Hepatocyte (in vitro differentiated cells): ENCODE measurements at regions not wholly inside any gene's neighbourhood (a gene's known extent, or its start where the extent isn't known, plus 50 kb on each side); places are given as distances from the start of the nearest gene placed in this dataset.

Experiments
- DNase-seq: peaks from one replicate; pipeline ENCODE4 v3.0.0-alpha.2; 2016; ENCODE audit warnings: low spot score
- H2AFZ ChIP-seq: fragments of 200-600 bp; sonication (generic); 2 replicates; pipeline ENCODE4 v1.6.0; 2016; ENCODE audit warnings: antibody characterized with exemption, mild to moderate bottlenecking
- H3K27ac ChIP-seq: fragments of 200-600 bp; sonication (generic); 2 replicates; pipeline ENCODE4 v1.5.1; 2016; ENCODE audit warnings: mild to moderate bottlenecking
- H3K27me3 ChIP-seq: fragments of 200-600 bp; sonication (generic); 2 replicates; pipeline ENCODE4 v1.6.1; 2016
- H3K36me3 ChIP-seq: fragments of 200-600 bp; sonication (generic); replicated peaks from 2 replicates; pipeline ENCODE4 v1.5.1; 2016; ENCODE audit warnings: low read depth; ENCODE audit not compliant: insufficient read depth
- H3K4me1 ChIP-seq: fragments of 200-600 bp; sonication (generic); 2 replicates; pipeline ENCODE4 v1.5.1; 2016; ENCODE audit warnings: mild to moderate bottlenecking, moderate library complexity; ENCODE audit not compliant: insufficient read depth
- H3K4me2 ChIP-seq: fragments of 200-600 bp; sonication (generic); 2 replicates; pipeline ENCODE4 v1.6.0; 2016
- H3K4me3 ChIP-seq: fragments of 200-600 bp; sonication (generic); 2 replicates; pipeline ENCODE4 v1.5.1; 2016; ENCODE audit warnings: mild to moderate bottlenecking
- H3K79me2 ChIP-seq: fragments of 200-600 bp; sonication (generic); 2 replicates; pipeline ENCODE4 v1.6.0; 2017; ENCODE audit warnings: mild to moderate bottlenecking
- H3K9me2 ChIP-seq: fragments of 200-600 bp; sonication (generic); replicated peaks from 2 replicates; pipeline ENCODE4 v1.6.0; 2017; ENCODE audit warnings: mild to moderate bottlenecking; ENCODE audit not compliant: insufficient read depth
- H3K9me3 ChIP-seq: fragments of 200-600 bp; sonication (generic); 2 replicates; pipeline ENCODE4 v1.5.1; 2016; ENCODE audit warnings: low read depth, mild to moderate bottlenecking
- H4K20me1 ChIP-seq: fragments of 200-600 bp; sonication (generic); 2 replicates; pipeline ENCODE4 v1.6.0; 2016; ENCODE audit warnings: mild to moderate bottlenecking; ENCODE audit not compliant: insufficient read depth, poor library complexity, severe bottlenecking
- EZH2 ChIP-seq: fragments of 200-600 bp; sonication (generic); IDR thresholded peaks from 2 replicates; pipeline ENCODE4 v1.6.1; 2016; ENCODE audit warnings: antibody characterized with exemption, mild to moderate bottlenecking, borderline replicate concordance
- EZH2phosphoT487 ChIP-seq: fragments of 200-600 bp; sonication (generic); IDR thresholded peaks from one replicate; pipeline ENCODE4 v1.6.1; 2018; ENCODE audit warnings: antibody characterized with exemption, mild to moderate bottlenecking, low read depth, moderate library complexity; ENCODE audit not compliant: unreplicated experiment, severe bottlenecking
- WGBS: methylation state at CpG from one replicate; pipeline ENCODE4 v1.1.6; 2016; ENCODE audit warnings: low lambda C conversion rate; ENCODE audit errors: missing lambda C conversion rate; 5-methylcytosine and 5-hydroxymethylcytosine counted together
- TF ChIP-seq, protein P1 (sequence below): fragments of 200-600 bp; sonication (generic); IDR thresholded peaks from 2 replicates; pipeline ENCODE4 v1.5.1; 2016; ENCODE audit warnings: antibody characterized with exemption, mild to moderate bottlenecking; ENCODE audit not compliant: poor library complexity

GRCh38 chr10:78302989-78303854 is 269.6 kb downstream of the RPS24 start:
- H3K4me3 ChIP-seq: peak overlapping the region; percentile 20
- H3K36me3 ChIP-seq: no peaks in the 10 kb centered on the region
- DNase-seq: peak; percentile 96
- peak overlapping the region; percentile 79 for H3K4me2 ChIP-seq
- TF ChIP-seq EZH2phosphoT487: no peak
- TF ChIP-seq, protein P1, sequence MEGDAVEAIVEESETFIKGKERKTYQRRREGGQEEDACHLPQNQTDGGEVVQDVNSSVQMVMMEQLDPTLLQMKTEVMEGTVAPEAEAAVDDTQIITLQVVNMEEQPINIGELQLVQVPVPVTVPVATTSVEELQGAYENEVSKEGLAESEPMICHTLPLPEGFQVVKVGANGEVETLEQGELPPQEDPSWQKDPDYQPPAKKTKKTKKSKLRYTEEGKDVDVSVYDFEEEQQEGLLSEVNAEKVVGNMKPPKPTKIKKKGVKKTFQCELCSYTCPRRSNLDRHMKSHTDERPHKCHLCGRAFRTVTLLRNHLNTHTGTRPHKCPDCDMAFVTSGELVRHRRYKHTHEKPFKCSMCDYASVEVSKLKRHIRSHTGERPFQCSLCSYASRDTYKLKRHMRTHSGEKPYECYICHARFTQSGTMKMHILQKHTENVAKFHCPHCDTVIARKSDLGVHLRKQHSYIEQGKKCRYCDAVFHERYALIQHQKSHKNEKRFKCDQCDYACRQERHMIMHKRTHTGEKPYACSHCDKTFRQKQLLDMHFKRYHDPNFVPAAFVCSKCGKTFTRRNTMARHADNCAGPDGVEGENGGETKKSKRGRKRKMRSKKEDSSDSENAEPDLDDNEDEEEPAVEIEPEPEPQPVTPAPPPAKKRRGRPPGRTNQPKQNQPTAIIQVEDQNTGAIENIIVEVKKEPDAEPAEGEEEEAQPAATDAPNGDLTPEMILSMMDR: peak; percentile 58
- peaks cover 13% of the 10 kb centered on the region for H3K4me1 ChIP-seq
- H4K20me1 ChIP-seq: no peaks in the 10 kb centered on the region
- H3K9me2 ChIP-seq: no peaks in the 10 kb centered on the region
- H3K79me2 ChIP-seq: no peaks in the 10 kb centered on the region
- no peaks in the 10 kb centered on the region for H3K27me3 ChIP-seq
- WGBS: 15% methylated on average over 40 of the region's 81 CpGs
- peak overlapping the region; percentile 10 for H2AFZ ChIP-seq
- H3K27ac ChIP-seq: peak overlapping the region; percentile 87
- no peaks in the 10 kb centered on the region for H3K9me3 ChIP-seq

DNA sequence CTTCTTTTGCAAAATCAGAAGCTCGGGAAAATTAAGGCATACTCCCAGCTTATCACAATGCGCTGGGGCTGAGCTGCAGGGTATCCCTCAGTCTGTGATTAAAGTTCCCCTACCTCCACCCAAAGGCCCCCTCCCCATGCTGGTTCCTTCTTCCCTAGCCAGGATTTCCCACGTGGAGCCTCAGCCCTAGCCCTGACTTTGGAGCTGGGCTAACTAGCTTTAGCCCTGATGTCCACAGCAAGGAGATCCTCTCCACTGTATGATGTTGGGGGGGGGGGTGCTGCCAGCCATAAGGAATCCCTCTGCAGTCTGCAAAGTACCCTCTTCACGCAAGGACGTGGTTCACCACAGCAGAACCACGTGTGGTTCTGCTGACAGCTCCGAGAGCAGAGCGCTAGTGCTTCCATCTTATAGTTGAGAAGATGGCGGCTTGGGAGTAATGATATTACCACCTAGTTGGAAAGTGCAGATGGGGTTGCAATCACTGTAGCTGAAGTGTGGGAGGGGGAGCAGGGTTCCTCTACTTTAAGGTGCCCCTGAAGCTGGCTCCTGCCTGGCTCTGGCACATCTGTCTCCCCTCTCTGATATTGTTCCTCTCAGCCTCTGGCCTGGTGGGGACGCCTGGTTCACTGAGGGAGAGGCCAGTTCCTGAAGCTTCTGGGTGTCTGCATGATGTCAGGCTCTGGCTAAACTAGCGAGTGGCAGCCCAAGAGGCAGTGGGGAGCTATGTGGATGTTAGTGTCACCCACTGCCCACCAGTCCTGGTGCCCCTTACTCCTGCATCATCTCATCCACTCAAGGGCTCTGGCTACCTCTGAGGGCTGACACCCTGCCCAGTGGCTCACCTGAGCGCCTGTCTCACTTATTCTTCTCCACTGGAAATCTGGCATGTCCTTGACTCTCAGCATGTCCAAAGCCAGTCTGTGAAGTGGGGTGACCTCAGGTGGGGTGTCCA is 270.7 kb downstream of the RPS24 start:
- Histone ChIP-seq H3K27me3 (no peaks in the 10 kb centered on the region), H3K36me3 (no peaks in the 10 kb centered on the region), H4K20me1 (no peaks in the 10 kb centered on the region), H2AFZ (no peak overlapping the region), H3K27ac (no peak overlapping the region), H3K4me2 (no peak overlapping the region), H3K79me2 (no peaks in the 10 kb centered on the region), H3K9me2 (no peaks in the 10 kb centered on the region), H3K4me3 (no peak overlapping the region), H3K9me3 (no peaks in the 10 kb centered on the region), H3K4me1 (peaks cover 13% of the 10 kb centered on the region)
- no peak for DNase-seq
- WGBS: 91% methylated on average over 12 of the region's 12 CpGs
- no peak for TF ChIP-seq EZH2phosphoT487
- TF ChIP-seq, protein P1: no peak
- no peak for TF ChIP-seq EZH2

DNA sequence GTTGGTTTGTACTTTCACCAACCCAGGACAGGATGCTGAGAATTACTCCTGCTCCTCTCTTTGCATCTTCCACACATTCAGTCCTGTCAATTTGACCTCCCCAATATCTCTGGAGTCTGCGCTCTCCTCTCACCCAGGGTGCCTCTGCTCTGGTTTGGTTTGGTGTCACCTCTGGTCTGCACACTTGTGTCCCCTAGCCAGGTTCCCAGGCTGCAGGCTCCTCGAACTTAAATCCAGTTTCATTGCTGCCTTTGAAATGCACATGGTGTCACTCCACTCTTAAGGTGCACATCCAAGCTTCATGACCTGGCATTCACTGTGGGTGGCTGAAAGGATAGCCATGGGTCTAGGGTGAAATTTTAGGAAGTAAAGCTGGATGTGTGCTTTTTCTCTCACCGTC is 271.6 kb downstream of the RPS24 start:
- H2AFZ ChIP-seq: no peak overlapping the region
- TF ChIP-seq, protein P1: no peak
- no peak for TF ChIP-seq EZH2
- no peak for TF ChIP-seq EZH2phosphoT487
- WGBS: 87% methylated on average over 3 of the region's 3 CpGs
- H3K4me3 ChIP-seq: no peak overlapping the region
- no peak overlapping the region for H3K4me2 ChIP-seq
- no peaks in the 10 kb centered on the region for H4K20me1 ChIP-seq
- no peaks in the 10 kb centered on the region for H3K27me3 ChIP-seq
- no peaks in the 10 kb centered on the region for H3K9me3 ChIP-seq
- no peaks in the 10 kb centered on the region for H3K9me2 ChIP-seq
- no peak overlapping the region for H3K27ac ChIP-seq
- DNase-seq: no peak
- no peaks in the 10 kb centered on the region for H3K79me2 ChIP-seq
- no peaks in the 10 kb centered on the region for H3K36me3 ChIP-seq
- peaks cover 13% of the 10 kb centered on the region for H3K4me1 ChIP-seq
